CD4-positive, alpha-beta memory T cell (primary cell): ENCODE measurements at regions not wholly inside any gene's neighbourhood (a gene's known extent, or its start where the extent isn't known, plus 50 kb on each side); places are given as distances from the start of the nearest gene placed in this dataset.
"Not testable (repeated sequence)": the region's sequence is repeated elsewhere in the genome, so short reads cannot be mapped to it uniquely, and the experiment has no call there.

Experiments
- CTCF ChIA-PET: fragments of 350-600 bp; sonication (Branson Sonifier 250); formaldehyde crosslinking; loops from one replicate; lab custom pipeline; 2021; ENCODE audit warnings: inconsistent platforms; ENCODE audit not compliant: partially characterized antibody; lab: Charles Lee
- POLR2A ChIA-PET: fragments of 350-600 bp; sonication (Branson Sonifier 250); formaldehyde crosslinking; loops from one replicate; lab custom pipeline; 2021; ENCODE audit not compliant: partially characterized antibody; lab: Charles Lee
- DNase-seq, 5 donors: peaks; one replicate each; pipeline versions ENCODE4 v3.0.0 to v3.0.0-alpha.2; 2020 to 2022; ENCODE audit warnings: mixed read lengths in 1 of 5
- H3K27ac ChIP-seq: one replicate; pipeline ENCODE4 v1.7.0; 2013; ENCODE audit warnings: low read depth, low read length
- H3K27me3 ChIP-seq: 2 replicates; pipeline ENCODE4 v1.7.0; 2013; ENCODE audit warnings: mild to moderate bottlenecking, low read length, moderate library complexity; ENCODE audit not compliant: insufficient read depth
- H3K36me3 ChIP-seq: 2 replicates; pipeline ENCODE4 v1.7.0; 2013; ENCODE audit warnings: mild to moderate bottlenecking, low read length, moderate library complexity; ENCODE audit not compliant: insufficient read depth
- H3K4me1 ChIP-seq: 2 replicates; pipeline ENCODE4 v1.7.0; 2013; ENCODE audit warnings: mild to moderate bottlenecking, low read length, moderate library complexity; ENCODE audit not compliant: insufficient read depth
- H3K4me3 ChIP-seq, 2 donors: one replicate each; pipeline ENCODE4 v1.7.0; 2013; ENCODE audit warnings: low read length in 2 of 2, mild to moderate bottlenecking in 1 of 2
- H3K9me3 ChIP-seq, 2 donors: one replicate each; pipeline ENCODE4 v1.7.0; 2013; ENCODE audit warnings: low read length in 2 of 2, control low read depth in 1 of 2; ENCODE audit not compliant: control insufficient read depth in 1 of 2
- H3K27ac Mint-ChIP-seq, 7 donors: one replicate each; pipeline ENCODE4 v1.8.0; 2020 to 2021; ENCODE audit warnings: mixed read lengths in 7 of 7, mild to moderate bottlenecking in 6 of 7, inconsistent platforms in 3 of 7, moderate library complexity in 3 of 7
- H3K27me3 Mint-ChIP-seq, 2 donors: one replicate each; pipeline ENCODE4 v1.8.0; 2020 to 2021; ENCODE audit warnings: mixed read lengths in 2 of 2
- H3K36me3 Mint-ChIP-seq, 2 donors: one replicate each; pipeline ENCODE4 v1.8.0; 2020 to 2021; ENCODE audit warnings: mixed read lengths in 2 of 2, inconsistent platforms in 1 of 2, mild to moderate bottlenecking in 1 of 2
- H3K4me1 Mint-ChIP-seq, 4 donors: one replicate each; pipeline ENCODE4 v1.8.0; 2020 to 2021; ENCODE audit warnings: mixed read lengths in 4 of 4, mild to moderate bottlenecking in 1 of 4
- H3K4me3 Mint-ChIP-seq, 8 donors: one replicate each; pipeline ENCODE4 v1.8.0; 2020 to 2021; ENCODE audit warnings: mixed read lengths in 8 of 8, mild to moderate bottlenecking in 7 of 8, moderate library complexity in 6 of 8, inconsistent platforms in 3 of 8
- H3K9me3 Mint-ChIP-seq, 8 donors: one replicate each; pipeline ENCODE4 v1.8.0; 2020 to 2021; ENCODE audit warnings: mixed read lengths in 8 of 8, mild to moderate bottlenecking in 5 of 8, inconsistent platforms in 3 of 8, moderate library complexity in 1 of 8
- intact Hi-C: fragments of 100-400 bp; cut with micrococcal nuclease; formaldehyde crosslinking; loops from one replicate; pipeline ENCODE4 v1.15.1; 2023

DNA sequence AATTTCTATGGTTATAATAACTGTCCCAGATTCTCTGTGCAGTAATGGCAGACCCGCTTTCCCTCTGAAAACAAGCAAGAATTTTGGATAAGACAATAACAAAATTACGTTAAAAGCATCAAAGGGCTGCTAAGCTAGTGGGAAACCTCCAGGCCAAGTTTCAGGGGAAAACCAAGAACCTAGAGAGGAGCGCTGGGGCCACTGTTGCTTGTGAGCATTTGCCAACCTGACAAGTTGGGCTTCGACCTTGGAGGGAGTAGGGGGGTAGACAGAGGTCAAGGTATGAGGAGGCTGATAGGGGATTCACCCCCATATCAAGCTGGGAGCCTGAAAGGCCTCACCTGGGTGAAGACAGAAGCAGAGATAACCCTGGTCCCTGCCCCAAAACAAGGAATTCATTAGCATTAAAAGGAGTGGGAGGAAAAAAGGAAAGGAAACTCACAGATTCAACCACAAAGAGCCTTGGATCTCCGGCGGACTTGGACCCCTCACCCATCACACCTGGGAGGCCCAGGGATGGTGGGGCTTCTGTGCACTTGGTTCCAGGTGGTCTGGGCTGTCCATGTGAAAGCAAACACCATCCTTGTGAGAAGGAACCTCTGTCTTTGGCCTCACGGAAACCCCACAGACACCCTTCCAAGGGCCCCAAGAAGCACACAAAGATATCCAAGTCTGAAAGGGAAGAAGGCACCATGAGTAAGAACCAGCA is 259.9 kb downstream of the GOLGA6L6 start:
- H3K27ac ChIP-seq, H3K9me3 ChIP-seq, H3K36me3 Mint-ChIP-seq, H3K4me1 Mint-ChIP-seq, intact Hi-C loops, H3K4me1 ChIP-seq, CTCF ChIA-PET, DNase-seq, H3K4me3 Mint-ChIP-seq, H3K27ac Mint-ChIP-seq, H3K36me3 ChIP-seq, H3K27me3 Mint-ChIP-seq, H3K4me3 ChIP-seq, H3K9me3 Mint-ChIP-seq, POLR2A ChIA-PET, H3K27me3 ChIP-seq: not testable (repeated sequence)

DNA sequence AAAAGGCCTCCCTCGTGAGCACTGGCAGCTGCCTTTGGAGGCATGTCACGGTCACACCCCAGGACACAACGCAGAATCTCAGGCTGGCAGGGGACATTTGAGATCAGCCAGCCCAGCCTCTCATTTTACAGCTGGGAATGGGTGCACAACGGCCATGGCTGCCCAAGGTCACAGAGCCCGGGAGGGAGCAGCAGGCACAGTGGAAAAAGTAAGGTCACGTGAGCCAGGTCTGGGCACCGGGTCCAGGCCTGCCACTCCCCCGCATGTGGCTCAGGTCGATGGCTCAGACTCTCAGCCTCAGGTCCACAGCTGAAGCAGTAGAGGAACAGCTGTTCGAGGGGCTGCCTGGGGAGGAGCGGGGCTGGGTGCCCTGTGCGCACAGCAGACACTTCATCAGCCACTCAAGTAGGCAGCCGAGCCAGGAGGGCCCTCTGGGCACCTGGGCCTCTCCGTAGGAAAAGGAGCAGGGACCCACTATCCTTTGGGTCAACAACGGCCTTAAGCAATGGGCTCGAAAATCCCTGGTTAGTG is 260.6 kb downstream of the GOLGA6L6 start:
- no peak overlapping the region for H3K4me3 Mint-ChIP-seq
- H3K36me3 Mint-ChIP-seq = no peaks in the 10 kb centered on the region
- no peaks in the 10 kb centered on the region for H3K27me3 ChIP-seq
- no peaks in the 10 kb centered on the region for H3K4me1 ChIP-seq
- no peaks in the 10 kb centered on the region for H3K36me3 ChIP-seq
- H3K27ac Mint-ChIP-seq = no peak overlapping the region
- H3K9me3 Mint-ChIP-seq = no peaks in the 10 kb centered on the region
- POLR2A ChIA-PET = no interaction called here
- no peak overlapping the region for H3K27ac ChIP-seq
- intact Hi-C loops = no loop called here
- no peaks in the 10 kb centered on the region for H3K9me3 ChIP-seq
- no peak for DNase-seq
- no peak overlapping the region for H3K4me3 ChIP-seq
- no peaks in the 10 kb centered on the region for H3K27me3 Mint-ChIP-seq
- H3K4me1 Mint-ChIP-seq = no peaks in the 10 kb centered on the region
- CTCF ChIA-PET = no interaction called here

DNA sequence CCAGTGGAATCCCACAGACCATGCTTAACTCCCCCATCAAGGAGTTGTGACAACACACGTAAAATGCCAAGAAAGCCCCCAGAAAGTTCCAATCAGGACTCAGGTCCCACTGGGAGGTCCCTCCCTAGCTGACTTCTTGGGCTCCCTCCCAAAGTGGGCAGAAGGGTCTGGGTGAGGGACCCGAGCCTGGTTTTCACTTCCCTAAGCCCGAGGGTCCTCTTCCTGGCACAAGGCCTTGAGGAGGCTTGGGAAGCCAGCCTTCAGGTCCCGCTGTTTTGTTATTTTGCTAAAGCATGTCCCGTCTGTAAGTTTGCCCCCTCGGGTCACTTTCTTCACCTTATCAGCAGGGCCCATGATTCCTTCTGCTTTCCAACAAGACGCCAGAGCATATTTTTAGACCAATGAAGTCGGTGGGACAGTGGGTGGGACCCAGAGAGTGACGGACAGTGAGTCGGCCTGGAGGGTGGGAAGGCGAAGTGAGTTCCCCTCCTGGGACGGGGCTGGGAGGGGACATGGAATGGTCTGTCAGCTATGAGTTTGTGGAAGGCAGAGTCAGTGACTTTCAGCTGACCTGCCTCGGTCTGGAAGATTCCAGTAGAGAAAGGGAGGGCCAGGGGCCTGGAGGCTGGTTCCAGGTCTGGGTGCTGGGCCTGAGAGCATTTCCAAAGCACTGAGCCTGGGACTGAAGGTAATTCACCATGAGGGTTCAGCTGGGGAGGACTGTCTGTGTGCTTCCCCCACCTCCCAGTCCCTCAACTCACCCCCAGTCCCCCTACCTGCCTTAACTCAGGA is 261.3 kb downstream of the GOLGA6L6 start:
- H3K9me3 ChIP-seq, H3K4me3 Mint-ChIP-seq, H3K4me1 Mint-ChIP-seq, H3K27me3 ChIP-seq, DNase-seq, H3K27me3 Mint-ChIP-seq, POLR2A ChIA-PET, H3K4me1 ChIP-seq, CTCF ChIA-PET, H3K4me3 ChIP-seq, H3K36me3 ChIP-seq, H3K27ac ChIP-seq, H3K36me3 Mint-ChIP-seq, intact Hi-C loops, H3K9me3 Mint-ChIP-seq, H3K27ac Mint-ChIP-seq: not testable (repeated sequence)

DNA sequence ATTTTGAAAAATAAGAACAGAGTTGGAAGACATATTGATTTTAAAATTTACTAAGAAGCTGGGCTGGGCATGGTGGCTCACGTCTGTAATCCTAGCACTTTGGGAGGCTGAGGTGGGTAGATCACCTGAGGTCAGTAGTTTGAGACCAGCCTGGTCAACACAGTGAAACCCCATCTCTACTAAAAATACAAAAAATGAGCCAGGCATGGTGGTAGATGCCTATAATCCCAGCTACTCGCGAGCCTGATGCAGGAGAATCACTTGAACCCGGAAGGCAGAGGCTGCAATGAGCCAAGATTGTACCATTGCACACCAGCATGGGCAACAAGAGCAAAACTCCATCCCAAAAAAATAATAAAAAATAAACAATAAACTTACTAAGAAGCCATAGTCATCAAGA is 262.5 kb downstream of the GOLGA6L6 start:
- H3K4me3 Mint-ChIP-seq, POLR2A ChIA-PET, H3K27me3 Mint-ChIP-seq, H3K9me3 ChIP-seq, H3K4me3 ChIP-seq, intact Hi-C loops, H3K9me3 Mint-ChIP-seq, H3K27me3 ChIP-seq, H3K4me1 Mint-ChIP-seq, CTCF ChIA-PET, H3K27ac ChIP-seq, H3K4me1 ChIP-seq, H3K36me3 ChIP-seq, H3K36me3 Mint-ChIP-seq, DNase-seq, H3K27ac Mint-ChIP-seq: not testable (repeated sequence)

DNA sequence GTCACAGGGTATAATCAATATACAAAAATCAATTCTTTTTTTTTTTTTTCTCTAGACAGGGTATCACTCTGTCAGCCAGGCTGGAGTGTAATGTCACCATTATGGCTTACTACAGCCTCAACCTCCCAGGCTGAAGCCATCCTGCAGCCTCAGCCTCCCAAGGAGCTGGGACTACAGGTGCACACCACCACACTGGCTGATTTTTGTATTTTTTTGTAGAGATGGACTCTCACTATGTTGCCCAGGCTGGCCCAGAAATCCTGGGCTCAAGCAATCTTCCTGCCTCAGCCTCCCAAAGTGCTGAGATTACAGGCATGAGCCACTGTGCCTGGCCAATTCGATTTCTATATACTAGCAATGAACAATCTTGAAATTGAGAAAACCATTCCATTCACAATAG is 263.2 kb downstream of the GOLGA6L6 start:
- CTCF ChIA-PET, H3K4me3 Mint-ChIP-seq, H3K4me1 ChIP-seq, POLR2A ChIA-PET, H3K27me3 ChIP-seq, H3K36me3 Mint-ChIP-seq, H3K36me3 ChIP-seq, intact Hi-C loops, H3K4me1 Mint-ChIP-seq, H3K9me3 Mint-ChIP-seq, H3K27ac Mint-ChIP-seq, H3K9me3 ChIP-seq, H3K4me3 ChIP-seq, DNase-seq, H3K27me3 Mint-ChIP-seq, H3K27ac ChIP-seq: not testable (repeated sequence)

DNA sequence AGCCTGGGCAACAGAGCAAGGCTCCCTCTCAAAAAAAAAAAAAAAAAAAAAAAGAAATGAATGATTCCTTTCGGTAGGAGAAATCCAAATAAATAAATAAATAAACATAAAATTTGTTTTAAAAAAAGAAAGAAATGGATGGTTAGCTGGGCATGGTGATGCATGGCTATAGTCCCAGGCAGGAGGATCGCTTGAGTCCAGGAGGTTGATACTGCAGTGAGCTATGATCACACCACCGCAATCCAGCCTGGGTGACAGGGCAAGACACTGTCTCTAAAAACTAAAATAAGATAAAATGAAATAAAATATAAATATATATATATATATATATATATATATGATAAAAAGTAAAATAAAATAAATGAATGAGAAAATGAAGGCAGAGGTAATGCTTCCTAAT is 264.1 kb downstream of the GOLGA6L6 start:
- H3K27ac ChIP-seq, H3K36me3 ChIP-seq, H3K4me1 Mint-ChIP-seq, DNase-seq, CTCF ChIA-PET, H3K4me3 Mint-ChIP-seq, H3K4me3 ChIP-seq, H3K9me3 Mint-ChIP-seq, H3K27ac Mint-ChIP-seq, H3K27me3 Mint-ChIP-seq, H3K9me3 ChIP-seq, H3K4me1 ChIP-seq, POLR2A ChIA-PET, intact Hi-C loops, H3K27me3 ChIP-seq, H3K36me3 Mint-ChIP-seq: not testable (repeated sequence)

DNA sequence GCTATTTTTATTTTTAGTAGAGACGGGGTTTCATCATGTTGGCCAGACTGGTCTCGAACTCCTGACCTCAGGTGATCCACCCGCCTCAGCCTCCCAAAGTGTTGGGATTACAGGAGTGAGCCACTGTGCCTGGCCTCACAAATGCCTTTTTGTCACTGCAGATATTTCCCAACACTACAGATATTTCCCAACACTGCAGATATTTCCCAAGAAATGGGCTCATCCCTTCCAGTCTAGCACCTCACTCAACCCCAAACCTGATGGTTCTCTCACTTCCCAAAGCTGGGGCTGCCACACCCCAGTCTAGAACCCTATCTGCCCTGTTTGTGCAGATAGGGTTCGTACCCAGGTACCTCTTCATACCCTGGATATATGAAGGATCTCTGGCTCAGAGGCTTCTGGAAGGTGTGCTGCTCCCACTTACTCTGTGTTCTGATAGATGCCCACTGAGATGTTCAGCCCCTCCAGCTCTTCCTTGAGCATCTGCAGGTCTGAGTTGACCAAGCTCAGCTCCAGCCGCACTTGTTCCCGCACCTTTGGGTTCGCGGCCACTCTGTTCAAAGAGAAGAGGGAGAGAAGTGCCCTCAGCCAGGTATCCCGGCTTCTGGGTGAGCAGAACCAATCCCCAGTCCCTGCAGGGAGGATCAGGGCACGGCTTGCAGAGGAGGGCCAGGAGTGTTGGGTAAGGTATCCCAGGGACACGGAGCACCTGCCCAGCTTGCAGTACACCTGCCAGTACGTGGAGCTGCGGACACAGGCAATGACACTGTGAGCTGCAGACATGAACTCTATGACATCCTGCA is 265.1 kb downstream of the GOLGA6L6 start:
- H3K4me3 ChIP-seq, H3K27me3 Mint-ChIP-seq, H3K36me3 ChIP-seq, H3K9me3 Mint-ChIP-seq, H3K9me3 ChIP-seq, H3K36me3 Mint-ChIP-seq, H3K27me3 ChIP-seq, POLR2A ChIA-PET, H3K4me1 ChIP-seq, DNase-seq, intact Hi-C loops, CTCF ChIA-PET, H3K4me1 Mint-ChIP-seq, H3K4me3 Mint-ChIP-seq, H3K27ac Mint-ChIP-seq, H3K27ac ChIP-seq: not testable (repeated sequence)
